Esophagus squamous epithelium (tissue), 4 donors: ENCODE measurements at regions not wholly inside any gene's neighbourhood (a gene's known extent, or its start where the extent isn't known, plus 50 kb on each side); places are given as distances from the start of the nearest gene placed in this dataset.

Experiments used
- CTCF ChIP-seq, 6 experiments: fragments of 450-650 bp in 4 of 6; fragments of 200-600 bp in 2 of 6; sonication (generic) in 2 of 6; IDR thresholded peaks; one replicate each; pipeline ENCODE4 v1.5.1; 2016 to 2019; ENCODE audit warnings: antibody characterized with exemption in 6 of 6, mild to moderate bottlenecking in 4 of 6, moderate library complexity in 4 of 6
- POLR2A ChIP-seq, 4 donors: fragments of 450-650 bp; IDR thresholded peaks; one replicate each; pipeline ENCODE4 v1.6.1; 2017; ENCODE audit warnings: antibody characterized with exemption in 4 of 4, mild to moderate bottlenecking in 4 of 4, moderate library complexity in 3 of 4

GRCh38 chr13:78121459-78122348, 203.1 kb upstream of the EDNRB start:
- peak; percentile 71 to 82 (median 79) for TF ChIP-seq CTCF (IDR thresholded peaks at IDR 0.05)
- no peak for TF ChIP-seq POLR2A (IDR thresholded peaks at IDR 0.05)
